GM12872 (cell line): ENCODE measurements at regions not wholly inside any gene's neighbourhood (a gene's known extent, or its start where the extent isn't known, plus 50 kb on each side); places are given as distances from the start of the nearest gene placed in this dataset.

Source experiments
- TF ChIP-seq, protein P1 (sequence below): IDR thresholded peaks from 3 replicates; pipeline ENCODE4 v1.5.1; 2011; ENCODE audit warnings: low read depth, mild to moderate bottlenecking, low read length, moderate library complexity; ENCODE audit not compliant: insufficient read depth

DNA sequence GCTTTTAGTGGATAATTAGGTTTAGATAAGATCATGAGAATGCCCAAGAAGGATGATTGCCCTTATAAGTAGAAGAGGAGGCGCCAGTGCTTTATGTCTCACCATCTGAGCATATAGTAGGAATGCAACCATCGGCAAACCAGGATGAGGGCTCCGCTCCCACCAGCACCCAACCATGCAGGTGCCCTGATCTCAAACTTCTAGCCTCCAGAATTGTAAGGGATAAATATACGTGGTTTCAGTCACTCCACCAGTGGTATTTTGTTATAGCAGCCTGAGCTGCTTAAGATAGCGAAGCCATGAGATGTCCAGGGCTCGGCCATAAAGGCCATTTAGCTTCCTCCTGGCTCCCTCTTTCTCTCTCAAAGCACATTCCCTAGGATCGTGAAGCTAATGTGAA lies 413.9 kb downstream of the MZT1 start:
- TF ChIP-seq, protein P1, sequence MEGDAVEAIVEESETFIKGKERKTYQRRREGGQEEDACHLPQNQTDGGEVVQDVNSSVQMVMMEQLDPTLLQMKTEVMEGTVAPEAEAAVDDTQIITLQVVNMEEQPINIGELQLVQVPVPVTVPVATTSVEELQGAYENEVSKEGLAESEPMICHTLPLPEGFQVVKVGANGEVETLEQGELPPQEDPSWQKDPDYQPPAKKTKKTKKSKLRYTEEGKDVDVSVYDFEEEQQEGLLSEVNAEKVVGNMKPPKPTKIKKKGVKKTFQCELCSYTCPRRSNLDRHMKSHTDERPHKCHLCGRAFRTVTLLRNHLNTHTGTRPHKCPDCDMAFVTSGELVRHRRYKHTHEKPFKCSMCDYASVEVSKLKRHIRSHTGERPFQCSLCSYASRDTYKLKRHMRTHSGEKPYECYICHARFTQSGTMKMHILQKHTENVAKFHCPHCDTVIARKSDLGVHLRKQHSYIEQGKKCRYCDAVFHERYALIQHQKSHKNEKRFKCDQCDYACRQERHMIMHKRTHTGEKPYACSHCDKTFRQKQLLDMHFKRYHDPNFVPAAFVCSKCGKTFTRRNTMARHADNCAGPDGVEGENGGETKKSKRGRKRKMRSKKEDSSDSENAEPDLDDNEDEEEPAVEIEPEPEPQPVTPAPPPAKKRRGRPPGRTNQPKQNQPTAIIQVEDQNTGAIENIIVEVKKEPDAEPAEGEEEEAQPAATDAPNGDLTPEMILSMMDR, result no peak

- TF ChIP-seq, protein P1, result no peak
Measured at GRCh38 chr13:72303941-72304746, 423.3 kb downstream of the MZT1 start.

DNA sequence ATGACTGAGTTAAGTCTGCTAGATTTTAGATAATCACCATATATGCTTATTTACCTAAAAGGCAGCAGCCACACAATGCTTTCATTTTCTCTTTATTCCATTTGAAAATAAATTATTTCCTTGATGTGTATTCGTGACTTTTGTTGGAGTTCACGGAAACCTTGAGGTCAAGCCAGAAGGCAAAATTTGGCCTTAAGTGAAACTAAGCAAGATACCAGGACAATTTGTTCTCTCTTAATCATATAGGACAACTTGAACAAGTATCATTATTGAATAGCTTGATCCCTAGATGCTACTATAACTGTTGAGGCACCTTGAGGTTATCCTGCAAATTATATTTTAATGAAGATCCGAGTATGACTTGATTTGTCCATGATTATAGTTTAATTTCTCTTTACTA lies 429.2 kb upstream of the DACH1 start:
- TF ChIP-seq, protein P1, result no peak

DNA sequence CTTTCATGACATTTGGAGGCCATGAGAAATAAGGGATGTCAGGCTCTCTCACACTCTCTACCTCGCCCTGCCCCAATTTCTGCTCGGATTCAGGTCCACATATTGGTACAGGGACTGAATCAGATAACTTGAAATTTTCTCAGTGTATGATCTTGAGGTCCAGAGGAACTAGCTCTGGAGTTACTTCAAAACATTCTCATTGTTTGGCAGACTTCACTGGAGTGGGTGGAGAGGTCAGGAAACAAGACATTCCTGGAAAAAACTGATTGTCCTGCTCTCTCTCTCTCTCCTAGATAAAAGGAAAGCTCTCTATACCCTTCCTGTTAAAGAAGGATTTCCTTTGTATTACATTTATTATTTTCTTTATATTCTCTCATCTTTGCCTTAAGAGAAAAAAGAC lies 428.1 kb upstream of the DACH1 start:
- TF ChIP-seq, protein P1, result no peak

- TF ChIP-seq, protein P1, result no peak
Measured at GRCh38 chr13:72293206-72293605, 426.2 kb upstream of the DACH1 start.

- TF ChIP-seq, protein P1, result no peak
Measured at GRCh38 chr13:72290962-72291681, 424.1 kb upstream of the DACH1 start.

DNA sequence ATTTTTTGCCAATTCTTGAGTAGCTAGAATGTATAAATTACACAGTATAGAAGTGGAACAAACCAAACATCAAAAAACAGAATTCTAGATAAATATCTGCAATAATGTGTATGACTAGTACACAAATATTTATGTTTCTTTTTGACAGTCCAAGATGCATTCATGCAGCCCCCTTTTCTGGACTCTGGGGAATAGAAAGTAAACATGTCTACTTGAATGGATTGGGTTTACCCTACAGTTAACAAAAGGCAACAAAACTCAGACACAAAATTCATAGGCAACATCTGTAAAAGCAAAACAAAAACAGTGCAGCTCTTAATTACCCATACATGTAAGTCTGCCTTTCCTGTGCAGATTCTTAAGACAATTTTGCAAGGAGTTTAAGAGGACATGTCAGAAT lies 419.4 kb upstream of the DACH1 start:
- TF ChIP-seq, protein P1, result no peak
